Uterus (tissue), 3 donors: ENCODE measurements at regions not wholly inside any gene's neighbourhood (a gene's known extent, or its start where the extent isn't known, plus 50 kb on each side); places are given as distances from the start of the nearest gene placed in this dataset.
"Not testable (repeated sequence)": the region's sequence is repeated elsewhere in the genome, so short reads cannot be mapped to it uniquely, and the experiment has no call there.

Experiments used
- DNase-seq, 2 donors: peaks; one replicate each; pipeline ENCODE4 v3.0.0-alpha.2; 2019 to 2020
- H3K27ac ChIP-seq, 2 donors: fragments of 200-600 bp; sonication (generic); 1 replicate in 1 of 2; 2 replicates in 1 of 2; pipeline ENCODE4 v1.5.1; 2016 to 2018
- H3K27me3 ChIP-seq, 2 donors: fragments of 200-600 bp; sonication (generic); one replicate each; pipeline ENCODE4 v1.5.1; 2018 to 2019; ENCODE audit warnings: control low read depth in 1 of 2
- H3K36me3 ChIP-seq, 2 donors: fragments of 200-600 bp; sonication (generic); one replicate each; pipeline ENCODE4 v1.5.1; 2019; ENCODE audit warnings: control low read depth in 1 of 2
- H3K4me1 ChIP-seq, 2 donors: fragments of 200-600 bp; sonication (generic); one replicate each; pipeline ENCODE4 v1.5.1; 2018 to 2019; ENCODE audit warnings: control low read depth in 1 of 2
- H3K4me3 ChIP-seq, 2 donors: fragments of 200-600 bp; sonication (generic); 1 replicate in 1 of 2; 2 replicates in 1 of 2; pipeline ENCODE4 v1.5.1; 2018 to 2019; ENCODE audit warnings: mild to moderate bottlenecking in 1 of 2
- H3K9me3 ChIP-seq, 2 donors: fragments of 200-600 bp; sonication (generic); one replicate each; pipeline ENCODE4 v1.5.1; 2019; ENCODE audit warnings: control low read depth in 1 of 2
- POLR2A ChIP-seq, 2 donors: fragments of 450-650 bp; IDR thresholded peaks; one replicate each; pipeline ENCODE4 v1.6.1; 2016; ENCODE audit warnings: antibody characterized with exemption in 2 of 2, mild to moderate bottlenecking in 1 of 2, moderate library complexity in 1 of 2
- intact Hi-C: fragments of 100-400 bp; cut with DNase I; formaldehyde crosslinking; loops from one replicate; pipeline ENCODE4 v1.15.1; 2023; ENCODE audit warnings: low total_unique reads
- TF ChIP-seq, protein P1 (sequence below), 4 experiments: fragments of 200-600 bp in 2 of 4; fragments of 450-650 bp in 2 of 4; sonication (generic) in 2 of 4; IDR thresholded peaks; one replicate each; pipeline ENCODE4 v1.5.1; 2016 to 2019; ENCODE audit warnings: antibody characterized with exemption in 4 of 4, mild to moderate bottlenecking in 2 of 4, moderate library complexity in 1 of 4
- donor health status: DM: yes; HTN: yes; CAD: no.

- no peak overlapping the region for H3K27ac ChIP-seq
- DNase-seq: peak in 1 of 2 donors; percentile 6
- intact Hi-C loops: no loop called here
- H3K4me3 ChIP-seq: no peak overlapping the region
- H3K36me3 ChIP-seq: no peaks in the 10 kb centered on the region
- H3K9me3 ChIP-seq: no peaks in the 10 kb centered on the region
- H3K4me1 ChIP-seq: peaks cover 0 to 6% of the 10 kb centered on the region in 2 donors
- TF ChIP-seq, protein P1, sequence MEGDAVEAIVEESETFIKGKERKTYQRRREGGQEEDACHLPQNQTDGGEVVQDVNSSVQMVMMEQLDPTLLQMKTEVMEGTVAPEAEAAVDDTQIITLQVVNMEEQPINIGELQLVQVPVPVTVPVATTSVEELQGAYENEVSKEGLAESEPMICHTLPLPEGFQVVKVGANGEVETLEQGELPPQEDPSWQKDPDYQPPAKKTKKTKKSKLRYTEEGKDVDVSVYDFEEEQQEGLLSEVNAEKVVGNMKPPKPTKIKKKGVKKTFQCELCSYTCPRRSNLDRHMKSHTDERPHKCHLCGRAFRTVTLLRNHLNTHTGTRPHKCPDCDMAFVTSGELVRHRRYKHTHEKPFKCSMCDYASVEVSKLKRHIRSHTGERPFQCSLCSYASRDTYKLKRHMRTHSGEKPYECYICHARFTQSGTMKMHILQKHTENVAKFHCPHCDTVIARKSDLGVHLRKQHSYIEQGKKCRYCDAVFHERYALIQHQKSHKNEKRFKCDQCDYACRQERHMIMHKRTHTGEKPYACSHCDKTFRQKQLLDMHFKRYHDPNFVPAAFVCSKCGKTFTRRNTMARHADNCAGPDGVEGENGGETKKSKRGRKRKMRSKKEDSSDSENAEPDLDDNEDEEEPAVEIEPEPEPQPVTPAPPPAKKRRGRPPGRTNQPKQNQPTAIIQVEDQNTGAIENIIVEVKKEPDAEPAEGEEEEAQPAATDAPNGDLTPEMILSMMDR (IDR thresholded peaks at IDR 0.05): no peak
- no peak for TF ChIP-seq POLR2A (IDR thresholded peaks at IDR 0.05)
- no peaks in the 10 kb centered on the region for H3K27me3 ChIP-seq
Measured at GRCh38 chr14:104268725-104269436, 130.5 kb downstream of the KIF26A start.

DNA sequence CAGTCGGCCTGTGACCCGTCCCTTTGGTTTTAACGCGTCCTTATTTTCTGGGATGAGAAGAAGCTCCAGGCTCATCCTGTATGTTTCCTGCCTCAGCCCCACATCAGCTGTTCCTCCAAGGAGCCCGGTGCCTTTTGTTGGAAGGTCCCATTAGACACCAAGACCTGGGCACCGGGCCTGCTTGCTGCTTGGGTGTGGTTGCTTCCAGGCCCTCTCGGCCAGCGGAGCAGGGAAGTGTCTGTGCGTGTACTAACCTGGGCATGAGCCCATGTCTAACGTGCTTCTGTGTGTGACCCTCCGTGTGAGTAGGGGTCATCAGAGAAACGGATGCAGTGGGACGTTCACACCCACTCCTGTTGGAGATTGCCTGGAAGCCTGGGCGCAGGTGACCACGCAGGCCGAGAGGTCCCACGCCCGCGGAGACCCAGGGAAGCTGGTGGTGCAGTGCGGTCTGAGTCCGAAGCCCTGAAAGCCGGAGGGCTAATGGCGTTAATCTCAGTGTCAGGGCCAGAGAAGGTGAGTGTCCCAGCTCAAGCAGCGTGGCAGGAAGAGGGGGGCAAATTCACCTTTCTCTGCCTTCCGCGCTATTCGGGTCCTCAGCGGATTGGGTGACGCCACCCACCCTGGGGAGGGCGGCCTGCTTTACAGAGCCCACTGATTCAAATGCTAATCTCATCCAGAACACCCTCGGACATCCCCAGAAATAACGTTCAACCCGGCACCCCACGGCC, 131.3 kb downstream of the KIF26A start:
- peak; percentile 3 to 4 for DNase-seq
- H3K27me3 ChIP-seq, H3K4me1 ChIP-seq, intact Hi-C loops, H3K4me3 ChIP-seq, H3K36me3 ChIP-seq, H3K9me3 ChIP-seq, H3K27ac ChIP-seq: not testable (repeated sequence)

GRCh38 chr14:104271391-104271790, 133.0 kb downstream of the KIF26A start:
- Histone ChIP-seq H3K9me3 (no peaks in the 10 kb centered on the region), H3K27me3 (no peaks in the 10 kb centered on the region), H3K4me1 (peaks cover 0 to 6% of the 10 kb centered on the region in 2 donors), H3K4me3 (no peak overlapping the region), H3K36me3 (no peaks in the 10 kb centered on the region), H3K27ac (no peak overlapping the region)
- no peak for DNase-seq
- intact Hi-C loops: no loop called here
- TF ChIP-seq POLR2A (IDR thresholded peaks at IDR 0.05): no peak
- TF ChIP-seq, protein P1 (IDR thresholded peaks at IDR 0.05): no peak

DNA sequence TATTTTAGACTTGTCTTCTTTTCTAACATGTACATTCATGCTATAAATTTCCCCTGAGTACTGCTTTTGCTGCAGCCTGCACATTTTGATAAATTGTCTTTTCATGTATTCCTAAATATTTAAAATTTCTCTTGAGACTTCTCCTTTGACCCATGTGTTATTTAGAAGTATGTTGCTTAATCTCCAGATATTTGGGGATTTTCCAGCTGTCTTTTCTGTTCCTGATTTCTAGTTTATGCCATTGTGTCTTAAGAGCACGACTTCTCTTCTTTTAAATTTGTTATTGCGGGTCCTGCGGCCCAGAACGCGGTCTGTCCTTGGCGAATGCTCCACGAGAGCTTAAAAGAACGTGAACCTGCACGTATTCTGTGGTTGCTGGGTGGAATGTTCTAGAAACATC, 136.4 kb downstream of the KIF26A start:
- no peak overlapping the region for H3K27ac ChIP-seq
- H3K4me3 ChIP-seq: no peak overlapping the region
- H3K36me3 ChIP-seq: no peaks in the 10 kb centered on the region
- intact Hi-C loops: no loop called here
- TF ChIP-seq, protein P1 (IDR thresholded peaks at IDR 0.05): no peak
- no peak for TF ChIP-seq POLR2A (IDR thresholded peaks at IDR 0.05)
- no peak for DNase-seq
- no peaks in the 10 kb centered on the region for H3K9me3 ChIP-seq
- H3K4me1 ChIP-seq: no peaks in the 10 kb centered on the region
- H3K27me3 ChIP-seq: no peaks in the 10 kb centered on the region

DNA sequence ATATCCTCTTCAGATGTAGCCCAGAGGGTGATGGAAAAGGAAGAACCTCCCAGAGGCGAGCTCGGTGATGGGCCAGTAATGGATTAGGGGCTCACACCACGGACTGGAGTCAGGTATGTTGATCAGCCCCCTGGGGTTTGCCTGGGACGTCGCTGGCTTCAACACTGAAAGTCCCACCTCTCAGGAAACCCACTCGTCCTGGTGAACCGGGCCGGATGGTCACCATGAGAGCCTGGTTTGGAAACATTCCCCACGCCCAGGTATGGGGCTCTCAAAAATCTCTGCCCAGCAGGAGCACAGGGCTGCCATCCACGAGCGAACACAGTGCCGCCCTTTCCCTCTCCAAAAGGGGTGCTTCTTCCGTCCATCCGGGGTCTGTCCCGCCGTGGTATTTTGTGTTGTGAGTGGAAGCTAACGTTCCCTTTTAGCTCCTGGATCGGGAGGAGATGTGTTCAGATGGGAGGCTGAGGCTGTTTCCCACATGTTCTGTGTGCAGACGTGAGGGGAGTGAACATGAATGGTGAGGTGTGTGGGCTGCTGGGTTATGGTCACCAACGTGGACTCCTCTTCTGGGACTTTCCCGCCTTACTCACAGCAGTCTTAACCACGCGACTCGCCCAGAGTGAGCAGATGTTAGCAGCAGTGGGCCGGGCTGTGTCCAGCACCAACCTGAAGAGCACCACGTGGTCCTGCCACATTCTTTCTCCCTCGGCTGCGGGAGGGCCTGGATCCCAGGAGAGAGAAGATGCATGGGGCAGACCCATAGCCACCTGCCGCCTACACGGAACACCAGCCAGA, 139.2 kb downstream of the KIF26A start:
- H3K36me3 ChIP-seq: no peaks in the 10 kb centered on the region
- H3K4me3 ChIP-seq: no peak overlapping the region
- intact Hi-C loops: no loop called here
- peak; percentile 3 to 5 for DNase-seq
- H3K27me3 ChIP-seq: no peaks in the 10 kb centered on the region
- TF ChIP-seq, protein P1 (IDR thresholded peaks at IDR 0.05): no peak
- TF ChIP-seq POLR2A (IDR thresholded peaks at IDR 0.05): no peak
- H3K27ac ChIP-seq: no peak overlapping the region
- no peaks in the 10 kb centered on the region for H3K9me3 ChIP-seq
- no peaks in the 10 kb centered on the region for H3K4me1 ChIP-seq
